GM21529 (cell line): ENCODE measurements at regions not wholly inside any gene's neighbourhood (a gene's known extent, or its start where the extent isn't known, plus 50 kb on each side); places are given as distances from the start of the nearest gene placed in this dataset.
"Not testable (repeated sequence)": the region's sequence is repeated elsewhere in the genome, so short reads cannot be mapped to it uniquely, and the experiment has no call there.

Source experiments
- ATAC-seq: cut with Tn5 transposase; IDR thresholded peaks from one replicate; pipeline ENCODE4 v1.9.1; 2021; ENCODE audit not compliant: unreplicated experiment

DNA sequence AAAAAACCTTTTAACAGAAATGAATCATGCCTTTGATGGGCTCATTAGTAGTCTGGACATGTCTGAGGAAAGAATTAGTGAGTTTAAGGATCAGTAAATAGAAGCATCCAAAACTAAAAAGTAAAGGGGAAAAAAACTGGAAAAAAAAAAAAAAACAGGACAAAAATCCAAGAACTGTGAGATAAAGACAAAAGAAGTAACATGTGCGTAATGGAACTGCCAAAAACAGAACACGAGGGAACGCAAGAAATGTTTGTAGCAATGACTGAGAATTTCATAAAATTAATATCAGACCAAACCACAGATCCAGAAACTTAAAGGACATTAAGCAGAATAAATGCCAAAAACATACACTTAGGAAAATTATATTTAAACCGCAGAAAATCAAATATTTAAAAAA lies 77.4 kb downstream of the MS4A13 start:
- no peak for ATAC-seq

DNA sequence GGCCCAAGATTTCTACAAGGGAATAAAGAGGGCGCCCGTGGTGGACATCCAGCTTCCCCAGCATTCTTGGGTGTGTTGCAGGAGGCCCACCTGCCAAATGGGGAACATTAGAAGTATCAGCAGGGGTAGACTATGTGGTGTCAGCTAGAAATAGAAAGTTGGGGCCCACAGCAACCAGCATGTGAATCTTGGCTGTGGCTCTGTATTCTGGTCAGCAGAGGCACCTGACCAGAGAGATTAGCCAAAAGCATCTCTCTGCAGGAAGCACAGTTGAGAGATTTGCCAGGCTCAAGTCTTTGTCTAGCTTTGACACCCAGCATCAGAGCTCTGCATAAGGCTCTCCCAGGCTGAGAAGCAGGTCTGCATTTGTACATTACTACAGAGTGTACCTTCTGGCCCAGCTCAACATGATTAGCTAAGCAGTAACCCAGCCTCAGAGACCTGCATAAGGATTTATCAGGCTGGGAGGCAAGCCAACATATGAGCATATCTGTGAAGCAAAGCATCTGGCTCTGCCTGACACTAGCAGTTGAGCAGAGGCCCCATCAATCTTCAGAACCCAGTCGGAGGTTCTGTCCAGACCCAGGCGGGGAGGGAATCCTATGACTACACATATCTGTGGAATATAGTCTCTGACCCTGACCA lies 79.9 kb downstream of the MS4A13 start:
- no peak for ATAC-seq

GRCh38 chr11:60607483-60607882 lies 91.9 kb upstream of the MS4A8 start:
- ATAC-seq, result no peak

- no peak for ATAC-seq
Measured at GRCh38 chr11:60609632-60610031, 89.8 kb upstream of the MS4A8 start.

GRCh38 chr11:60610702-60611101 lies 88.7 kb upstream of the MS4A8 start:
- ATAC-seq, result no peak

DNA sequence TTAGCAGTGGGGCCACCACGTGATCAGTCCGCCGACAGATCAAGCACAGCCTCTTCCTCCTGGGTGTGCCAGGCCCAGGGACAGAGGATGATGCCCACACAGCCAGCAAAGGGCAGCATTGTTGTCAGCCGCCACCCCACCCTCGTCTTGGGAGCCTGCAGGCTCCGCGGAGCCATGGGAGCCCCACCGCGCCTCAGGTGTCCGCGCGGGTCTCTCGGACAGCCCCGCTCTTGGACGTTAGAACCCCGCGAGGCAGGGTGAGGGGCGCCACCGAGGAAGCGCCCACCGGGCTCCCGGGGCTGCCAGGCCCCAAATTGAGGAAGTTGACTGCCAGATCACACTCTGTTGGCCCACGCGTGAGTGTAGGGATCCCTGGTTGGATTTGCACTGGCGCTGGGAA lies 83.9 kb upstream of the MS4A8 start:
- ATAC-seq, result no peak

DNA sequence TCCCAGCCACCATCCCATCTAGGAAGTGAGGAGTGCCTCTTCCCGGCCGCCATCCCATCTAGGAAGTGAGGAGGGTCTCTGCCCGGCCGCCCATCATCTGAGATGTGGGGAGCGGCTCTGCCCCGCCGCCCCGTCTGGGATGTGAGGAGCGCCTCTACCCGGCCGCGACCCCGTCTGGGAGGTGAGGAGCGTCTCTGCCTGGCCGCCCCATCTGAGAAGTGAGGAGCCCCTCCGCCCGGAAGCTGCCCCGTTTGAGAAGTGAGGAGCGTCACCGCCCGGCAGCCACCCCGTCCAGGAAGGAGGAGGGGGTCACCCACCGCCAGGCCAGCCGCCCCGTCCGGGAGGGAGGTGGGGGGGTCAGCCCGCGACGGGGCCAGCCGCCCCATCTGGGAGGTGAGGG lies 77.5 kb upstream of the MS4A8 start:
- not testable (repeated sequence) for ATAC-seq

GRCh38 chr11:60622776-60623175 lies 76.6 kb upstream of the MS4A8 start:
- ATAC-seq, result not testable (repeated sequence)

GRCh38 chr11:60625262-60625661 lies 74.2 kb upstream of the MS4A8 start:
- ATAC-seq, result no peak

- no peak for ATAC-seq
Measured at GRCh38 chr11:60629399-60629798, 70.0 kb upstream of the MS4A8 start.

DNA sequence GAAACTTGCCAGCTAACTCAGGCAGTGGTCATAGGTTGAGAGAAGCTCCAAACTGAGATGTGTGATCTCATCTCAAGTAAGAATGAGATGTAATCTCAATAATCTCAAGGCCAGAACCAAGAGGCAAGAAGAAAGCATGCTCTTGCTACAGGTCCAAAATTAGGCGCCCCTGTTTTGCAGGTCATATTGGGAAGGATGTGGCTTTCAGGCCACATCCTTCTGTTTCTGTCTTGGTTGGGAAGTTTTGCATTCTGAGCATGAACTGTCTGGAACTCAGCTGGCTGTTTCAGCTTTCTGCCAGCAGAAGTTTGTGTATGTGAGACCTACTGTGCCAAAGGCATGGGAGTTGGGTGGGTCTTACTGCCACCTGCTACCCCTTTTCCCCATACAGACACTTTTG lies 67.5 kb upstream of the MS4A8 start:
- no peak for ATAC-seq

DNA sequence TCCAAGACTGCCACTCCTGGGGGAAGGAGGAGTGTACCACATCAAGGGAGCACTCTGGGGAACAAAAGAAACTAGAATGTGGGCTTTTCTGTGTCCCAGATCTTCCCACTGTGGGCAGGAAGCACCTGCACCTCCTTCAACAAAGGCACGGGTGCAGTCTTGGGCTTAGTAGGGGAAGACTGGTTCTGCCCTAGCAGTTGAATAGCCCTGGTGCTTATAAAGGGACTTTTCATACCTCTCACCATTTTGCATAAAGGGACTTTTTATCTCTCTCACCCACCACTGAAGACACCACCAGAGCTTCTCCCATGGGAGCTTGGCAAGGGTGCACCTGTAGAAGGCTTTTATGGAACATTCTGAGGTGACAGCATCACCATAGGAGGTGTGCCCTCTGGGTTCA lies 65.8 kb upstream of the MS4A8 start:
- peak; percentile 73 for ATAC-seq

DNA sequence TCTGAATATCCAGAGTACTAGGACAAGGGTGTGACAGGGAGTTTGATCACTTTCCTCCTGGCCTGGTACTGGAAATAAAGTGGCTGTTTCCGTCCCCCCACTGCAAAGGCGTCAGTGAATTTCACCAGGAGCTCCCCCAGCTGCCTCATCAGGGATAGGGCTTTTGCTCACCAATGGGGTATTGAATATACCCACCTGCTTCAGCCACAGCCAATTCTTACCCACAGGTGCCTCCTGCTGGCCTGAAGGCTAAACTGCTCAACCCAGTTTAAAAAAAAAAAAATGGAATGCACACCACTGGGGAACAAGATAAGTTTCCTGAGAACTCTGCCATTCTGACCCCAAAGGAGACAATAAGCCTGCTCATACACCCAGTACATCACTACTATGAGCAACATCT lies 65.3 kb upstream of the MS4A8 start:
- ATAC-seq, result peak; percentile 47

DNA sequence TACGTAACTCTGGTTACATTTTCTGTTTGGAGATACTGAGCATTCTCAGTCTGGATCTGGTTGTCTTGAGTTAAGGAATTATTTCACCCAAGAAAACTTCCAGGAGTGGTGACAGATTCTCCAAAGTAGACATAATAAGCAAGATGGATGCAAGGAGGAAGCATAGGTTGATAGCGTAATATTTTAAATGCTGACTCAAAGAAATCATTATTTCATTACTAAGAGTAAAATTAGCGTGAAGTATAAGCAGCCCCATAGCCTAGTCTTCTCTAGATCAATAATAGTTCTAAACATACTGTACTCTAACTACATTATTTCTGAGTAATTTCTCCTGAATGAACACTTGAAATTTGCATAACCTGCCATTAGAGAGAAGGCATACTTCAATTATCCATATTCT lies 57.5 kb upstream of the MS4A8 start:
- no peak for ATAC-seq

GRCh38 chr11:60647087-60647486 lies 52.3 kb upstream of the MS4A8 start:
- no peak for ATAC-seq
